Hematopoietic multipotent progenitor cell treated with erythropoietin and hydrocortisone succinate and interleukin-3 and kit ligand, for 4 days (in vitro differentiated cells): ENCODE measurements at regions not wholly inside any gene's neighbourhood (a gene's known extent, or its start where the extent isn't known, plus 50 kb on each side); places are given as distances from the start of the nearest gene placed in this dataset.

Source experiments
- DNase-seq: peaks from one replicate; pipeline ENCODE4 v3.0.0-alpha.2; 2015

DNA sequence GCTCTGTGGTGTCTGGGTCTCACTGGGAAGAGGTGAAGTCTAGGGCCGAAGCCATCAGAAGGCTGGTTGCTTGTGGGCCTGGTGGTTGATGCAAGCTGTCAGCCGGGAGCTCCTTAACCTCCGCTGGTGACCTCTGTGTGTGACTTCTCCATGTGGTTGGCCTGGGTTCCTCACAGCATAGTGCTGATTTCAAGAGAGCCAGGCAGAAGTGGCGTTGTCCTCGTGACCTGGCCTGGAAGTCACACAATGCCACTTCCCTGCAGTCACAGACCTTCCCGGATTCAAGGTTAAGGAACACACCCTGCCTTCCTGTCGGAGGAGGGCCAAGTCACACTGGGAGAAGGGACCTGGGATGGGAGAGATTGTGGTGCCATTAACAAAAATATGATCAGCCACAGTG is 303.7 kb upstream of the HS6ST1 start:
- no peak for DNase-seq

DNA sequence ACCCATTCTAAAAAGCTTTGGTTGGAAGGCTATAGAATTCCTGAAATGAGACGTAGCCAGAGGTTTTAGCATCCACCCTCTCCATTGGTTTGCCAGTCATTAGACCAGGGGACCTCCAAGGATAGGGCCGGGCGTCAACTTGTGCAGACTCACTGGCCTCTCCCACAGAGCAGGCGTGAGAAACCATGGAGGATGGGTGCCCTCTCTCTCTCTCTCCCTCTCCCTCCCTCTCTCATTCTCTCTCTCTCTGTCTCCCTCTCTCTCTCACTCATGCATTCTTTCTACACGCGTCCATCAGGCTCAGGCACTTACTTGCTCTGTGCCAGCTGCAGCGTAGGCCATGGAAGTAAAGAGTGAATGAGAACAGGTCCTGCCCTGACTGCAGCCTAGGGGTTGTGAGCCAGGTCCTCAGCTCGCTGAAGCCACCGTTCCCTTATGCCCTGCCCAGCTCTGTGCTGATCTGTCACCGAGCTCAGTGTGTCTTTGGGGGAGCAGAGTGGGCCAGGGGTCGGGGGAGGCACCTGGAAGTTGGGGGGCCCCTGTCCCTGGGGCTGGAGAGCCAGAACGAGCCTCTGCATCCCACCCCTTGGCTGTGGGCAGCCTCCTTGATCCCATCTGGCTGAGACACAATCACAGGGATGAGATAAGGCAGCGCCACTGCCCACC is 304.4 kb upstream of the HS6ST1 start:
- DNase-seq: no peak

DNA sequence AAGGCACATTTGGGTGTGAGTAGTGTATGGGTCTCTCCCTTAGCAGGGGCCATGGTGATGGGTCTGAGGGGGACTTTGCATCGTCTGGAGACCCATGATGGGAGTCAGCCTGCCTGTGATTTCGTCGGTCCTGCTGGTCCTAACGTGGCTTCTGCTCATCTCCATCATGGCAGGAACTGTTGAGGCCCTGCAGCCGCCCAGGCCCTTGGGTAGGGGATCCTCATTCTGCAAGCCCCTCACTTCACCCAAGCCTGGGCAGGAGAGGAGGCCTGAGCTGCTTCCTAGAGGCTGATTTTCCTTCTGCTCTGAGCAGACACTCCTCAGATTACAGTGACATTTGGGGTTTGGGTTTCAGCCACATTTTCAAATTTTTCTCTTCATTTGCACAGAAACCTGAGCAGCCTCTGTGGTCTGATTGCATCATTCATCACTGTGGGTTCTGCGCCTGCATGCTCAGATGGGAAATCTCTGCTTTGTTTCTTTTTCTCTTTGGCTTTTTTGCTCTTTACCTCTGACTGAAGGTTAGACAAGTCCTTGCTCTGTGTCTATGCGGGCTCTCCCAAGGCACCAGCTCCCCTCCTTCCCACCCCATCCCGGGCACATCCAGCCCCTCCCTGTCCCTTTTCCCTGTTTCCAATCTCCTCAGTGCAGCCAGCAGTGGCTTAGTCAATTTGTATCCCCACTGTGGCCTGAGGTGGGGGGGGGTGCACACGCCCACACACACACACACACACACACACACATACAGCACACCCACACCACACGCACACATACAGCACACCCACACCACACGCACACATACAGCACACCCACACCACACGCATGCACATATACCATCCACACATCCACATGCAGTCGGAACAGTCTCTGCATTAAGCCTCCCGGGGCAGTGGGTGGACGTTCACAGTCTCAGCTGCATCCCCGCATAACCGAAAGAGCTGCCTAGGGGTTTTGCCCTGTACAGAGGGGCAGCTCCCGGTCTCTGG is 305.4 kb upstream of the HS6ST1 start:
- DNase-seq: peak; percentile 74

DNA sequence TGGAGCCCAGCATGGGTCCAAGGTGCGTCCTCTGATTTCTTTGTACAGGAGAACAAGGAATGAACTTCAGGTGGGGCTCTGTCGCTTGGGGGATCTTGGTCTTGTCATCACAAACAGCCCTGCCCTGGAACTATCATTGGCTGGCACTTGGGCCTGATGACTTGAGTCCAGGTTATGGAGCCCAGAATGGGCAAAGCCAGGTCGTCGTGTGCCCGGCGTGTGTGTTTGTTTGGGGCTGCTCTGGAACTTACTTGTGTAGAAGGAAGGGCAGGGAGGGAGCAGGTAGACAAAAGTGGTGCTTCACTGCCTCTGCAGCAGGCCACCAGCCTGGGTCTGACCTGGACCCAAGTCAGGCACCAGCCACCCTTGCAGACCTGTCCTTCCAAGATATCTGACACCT is 306.3 kb upstream of the HS6ST1 start:
- no peak for DNase-seq

DNA sequence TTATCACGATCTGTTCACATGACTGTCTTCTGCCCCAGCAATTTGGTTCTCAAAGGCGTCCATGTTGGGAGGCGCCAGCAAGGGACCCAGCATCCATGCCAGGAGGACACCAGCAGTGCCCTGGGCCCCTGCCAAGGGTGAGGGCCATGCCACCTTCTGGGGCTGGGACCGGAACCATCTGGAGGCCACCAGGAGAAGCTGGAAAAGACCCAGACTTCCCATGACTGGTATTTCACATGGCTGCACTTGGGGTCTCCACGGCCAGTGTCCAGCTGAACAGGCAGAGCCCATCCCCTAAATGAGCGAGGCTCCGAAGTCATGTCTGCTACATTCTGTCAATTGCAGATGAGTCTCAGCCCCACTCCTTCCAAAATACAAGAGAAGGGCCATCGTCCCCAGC is 306.8 kb upstream of the HS6ST1 start:
- no peak for DNase-seq

DNA sequence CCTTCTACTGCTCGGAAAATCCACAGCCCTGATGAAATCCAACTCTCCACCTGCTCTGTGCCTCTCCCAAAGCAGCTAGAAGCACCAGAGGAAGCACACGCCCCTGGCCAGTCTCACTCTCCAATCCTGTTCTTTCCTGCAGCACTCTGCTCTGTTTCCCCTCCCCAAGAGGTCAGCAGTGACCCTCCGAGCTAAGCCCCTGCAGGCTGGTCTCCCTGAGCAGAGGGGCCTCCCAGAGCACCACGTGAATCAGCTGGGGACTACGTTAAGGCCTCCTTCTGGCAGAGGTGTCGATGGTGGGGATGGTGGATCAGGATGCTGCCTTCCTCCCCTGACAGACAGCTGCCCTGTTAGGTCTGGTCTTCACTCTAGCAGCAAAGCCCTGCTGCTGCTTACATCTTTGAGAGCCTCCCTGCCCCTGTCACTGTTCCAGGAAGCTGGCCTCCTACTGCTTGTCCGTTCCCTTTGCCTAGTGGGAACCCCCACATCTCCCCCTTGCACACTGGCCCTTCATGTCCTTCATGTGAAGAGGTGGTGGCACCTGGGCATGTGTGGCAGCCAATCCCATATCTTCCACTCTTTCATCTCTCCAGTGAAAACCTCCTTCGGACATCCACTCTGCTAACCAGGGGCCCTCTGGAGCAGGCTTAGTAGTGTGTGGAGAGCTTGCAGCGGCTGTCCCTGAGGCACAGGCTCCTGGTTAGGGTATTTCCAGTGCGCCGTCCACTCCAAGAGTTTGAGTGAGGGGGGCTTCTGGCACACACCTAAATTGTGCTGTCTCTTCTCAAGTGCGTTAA is 307.5 kb upstream of the HS6ST1 start:
- DNase-seq: no peak

DNA sequence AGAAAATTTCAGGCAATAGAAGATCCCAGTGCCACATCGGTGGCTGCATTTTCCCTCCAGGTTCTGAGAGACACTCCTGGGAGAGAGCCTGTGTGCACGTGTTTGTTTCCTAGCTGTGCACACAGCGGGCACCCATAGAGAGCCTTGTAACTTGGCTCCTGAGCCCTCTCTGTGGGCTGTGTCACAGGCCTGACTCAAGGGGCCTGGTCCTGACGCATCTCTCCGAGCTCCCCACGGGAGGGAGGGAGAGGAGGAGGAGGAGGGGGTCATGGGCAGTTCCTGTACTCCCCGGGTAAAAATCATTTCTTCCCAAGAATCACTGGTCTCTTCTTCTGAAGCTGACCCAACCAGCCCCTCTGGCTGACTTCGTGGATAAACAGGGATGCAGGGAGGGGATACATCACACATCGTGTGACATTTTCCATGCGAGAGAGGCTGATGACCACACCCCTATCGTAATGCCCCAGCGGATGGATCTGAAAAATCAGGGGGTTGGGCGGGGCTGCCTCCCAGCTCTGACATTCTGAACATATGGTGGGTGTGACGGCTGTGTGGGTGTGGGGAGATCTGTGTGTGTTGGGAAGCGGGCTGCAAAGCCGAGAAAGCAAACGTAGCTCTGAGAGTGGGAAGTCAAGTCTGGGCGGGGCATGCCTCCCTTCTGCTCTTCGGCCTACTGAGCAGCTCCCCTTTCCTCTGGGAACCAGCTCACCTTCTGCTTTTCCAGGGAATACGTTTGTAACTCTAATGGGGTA is 308.3 kb upstream of the HS6ST1 start:
- DNase-seq: no peak

DNA sequence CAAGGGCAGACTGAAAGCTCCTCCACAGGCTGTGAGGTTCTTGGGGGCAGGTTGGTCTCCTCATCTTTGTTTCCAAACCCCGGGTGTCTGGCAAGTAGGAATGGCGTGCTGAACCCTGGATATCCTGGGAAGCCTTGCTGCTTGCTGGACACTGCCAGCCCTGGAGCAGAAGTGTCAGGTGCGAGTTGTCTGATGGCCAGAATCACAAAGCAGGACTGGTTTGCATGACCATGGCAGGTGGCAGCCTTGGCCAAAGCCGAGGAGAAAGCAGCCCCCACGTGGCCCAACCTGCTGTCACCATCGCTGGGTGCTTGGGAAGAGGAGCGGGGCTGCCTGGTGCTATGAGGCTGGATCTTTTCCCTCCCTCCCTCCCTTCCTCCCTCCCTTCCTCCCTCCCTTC is 309.5 kb upstream of the HS6ST1 start:
- no peak for DNase-seq

DNA sequence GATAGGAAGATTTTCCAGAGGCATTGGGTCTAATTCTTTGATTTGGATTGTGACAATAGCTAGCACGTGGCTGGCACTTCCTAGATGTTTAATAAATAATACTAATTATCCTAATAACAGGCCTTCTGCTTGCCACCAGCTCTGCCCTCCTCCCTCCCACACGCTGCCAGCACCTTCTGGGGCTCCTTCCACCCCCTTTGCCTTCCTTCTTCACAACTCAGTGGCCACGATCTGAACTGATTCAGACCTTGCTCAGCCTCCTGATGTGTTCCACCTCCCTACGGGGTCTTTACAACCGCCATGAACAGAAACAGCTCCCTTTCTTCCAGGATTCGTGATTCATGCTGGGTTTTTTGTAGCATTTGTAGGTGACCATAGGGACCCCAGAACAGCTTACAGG is 310.3 kb upstream of the HS6ST1 start:
- DNase-seq: no peak

DNA sequence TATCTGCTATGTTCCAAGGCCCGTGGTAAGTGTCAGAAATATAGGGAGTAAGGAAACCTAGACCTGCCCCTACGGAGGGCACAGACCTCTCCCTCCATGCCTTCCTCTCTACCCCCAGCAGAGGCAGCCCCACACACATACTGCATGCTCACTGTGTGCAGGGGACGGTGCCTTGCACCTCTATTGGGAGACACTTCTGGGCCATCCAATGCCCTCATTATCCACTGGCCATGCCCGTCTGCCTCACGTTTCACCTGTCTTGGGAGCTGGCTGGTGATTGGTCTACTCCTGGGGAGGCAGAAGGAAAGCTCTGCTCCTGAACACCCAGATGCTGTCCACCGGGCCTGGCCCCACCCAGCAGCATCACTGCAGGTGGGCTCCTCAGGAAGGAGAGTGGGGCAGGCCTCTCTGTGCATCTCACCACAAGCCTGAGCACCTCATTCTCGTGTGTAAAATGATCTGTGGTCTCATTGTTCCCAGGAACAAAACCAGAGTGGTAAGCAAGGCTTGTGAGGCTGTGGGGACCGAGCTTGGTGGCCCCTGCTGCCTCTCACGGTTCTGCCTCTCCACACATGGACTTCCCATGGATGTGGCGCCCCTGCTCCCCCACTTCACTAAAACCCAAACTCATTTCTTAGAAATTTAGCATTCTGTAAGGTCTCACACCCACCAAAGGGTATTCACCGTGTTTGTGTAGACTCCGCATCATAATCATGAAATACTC is 312.5 kb upstream of the HS6ST1 start:
- no peak for DNase-seq

DNA sequence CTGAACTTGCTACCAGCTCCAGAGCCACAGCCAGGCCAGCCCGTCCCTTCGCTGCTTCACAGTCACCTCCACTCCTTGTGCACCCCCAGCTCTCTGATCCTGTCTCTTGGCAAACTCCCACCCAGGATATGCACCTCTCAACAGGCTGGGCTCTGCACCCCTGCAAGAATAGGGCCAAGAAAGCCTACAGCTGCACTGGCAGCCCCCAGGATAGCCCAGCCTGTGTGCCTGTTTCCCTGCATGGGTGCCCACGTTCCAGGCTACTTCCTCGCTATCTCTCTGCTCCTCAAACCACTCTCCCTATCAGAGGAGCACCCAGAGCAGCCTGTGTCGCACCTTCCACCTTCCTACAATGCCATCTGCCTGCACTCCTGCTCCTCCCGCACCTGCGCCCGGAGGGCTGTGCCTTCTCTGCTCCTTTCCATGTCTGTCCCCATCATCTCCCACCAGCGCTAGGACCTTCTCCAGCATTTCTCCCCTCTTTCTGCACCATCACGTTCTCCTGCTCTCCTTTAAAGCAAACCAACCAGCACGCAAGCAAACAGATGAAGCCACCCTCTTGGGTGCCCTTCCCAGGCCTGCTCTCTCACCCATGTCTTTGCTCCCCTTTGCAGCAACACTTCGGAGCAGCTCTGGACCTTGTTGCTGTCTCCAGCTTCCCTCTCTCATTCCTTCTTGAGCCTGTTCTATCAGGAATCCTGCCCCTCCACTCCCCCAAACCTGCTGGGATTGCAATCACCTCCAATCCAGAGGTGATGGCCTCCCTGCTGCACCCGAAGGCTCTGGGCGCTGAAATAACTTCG is 313.2 kb upstream of the HS6ST1 start:
- no peak for DNase-seq

DNA sequence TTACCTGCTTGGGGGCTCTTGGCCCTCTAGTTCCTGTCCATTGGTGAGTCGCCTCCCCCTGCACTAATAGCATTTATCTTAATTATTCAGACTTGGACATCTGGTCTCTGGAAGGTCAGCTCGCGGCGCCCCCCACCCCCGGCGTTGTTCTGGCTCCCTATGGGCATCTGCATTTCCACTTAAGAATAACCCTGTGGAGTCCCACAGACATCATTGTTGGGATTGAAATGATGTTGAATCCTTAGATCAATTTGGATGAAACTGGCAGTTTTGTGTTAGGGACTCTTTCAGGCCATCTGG is 313.8 kb upstream of the HS6ST1 start:
- no peak for DNase-seq

DNA sequence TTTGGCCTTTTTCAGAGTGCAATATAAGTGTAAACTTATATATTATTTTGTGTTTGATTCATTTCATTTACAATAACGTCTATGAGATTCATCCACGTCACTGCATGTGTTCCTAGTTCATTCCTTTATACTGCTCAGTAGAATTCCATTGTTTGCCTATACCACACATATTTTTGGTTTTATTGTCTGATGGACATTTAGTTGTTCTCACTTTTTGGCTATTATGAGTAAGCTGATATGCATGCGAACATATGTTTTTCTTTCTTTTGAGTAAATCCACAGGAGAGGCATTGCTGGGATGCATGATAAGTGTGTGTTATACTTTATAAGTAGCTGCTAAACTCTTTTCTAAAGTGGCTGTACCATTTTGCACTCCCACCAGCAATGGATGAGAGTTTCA is 314.8 kb upstream of the HS6ST1 start:
- no peak for DNase-seq

DNA sequence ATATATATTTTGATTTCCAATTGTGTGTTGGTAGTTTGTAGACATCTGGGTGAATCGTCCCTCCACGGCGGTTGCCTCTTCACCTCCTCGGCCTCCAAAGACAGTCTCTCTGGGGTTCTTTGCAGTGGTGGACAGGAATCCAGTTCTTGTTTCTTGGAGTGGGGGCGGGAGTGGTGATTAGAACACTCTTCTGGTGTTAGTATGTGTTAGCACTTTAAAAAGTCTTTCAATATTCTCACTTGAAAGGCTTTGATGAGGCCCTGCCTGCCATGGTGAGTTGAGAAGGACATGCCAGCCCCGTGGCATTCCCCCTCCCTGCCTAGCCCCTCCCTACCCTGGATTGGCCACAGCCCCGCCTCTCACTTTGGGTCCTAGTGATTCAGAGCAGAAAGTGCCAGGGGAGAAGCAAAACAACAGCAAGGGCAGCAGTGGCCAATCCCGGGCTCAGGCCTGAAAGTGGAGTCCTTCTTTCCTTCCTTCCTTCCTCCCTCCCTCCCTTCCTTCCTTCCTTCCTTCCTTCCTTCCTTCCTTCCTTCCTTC is 316.8 kb upstream of the HS6ST1 start:
- DNase-seq: peak; percentile 29

DNA sequence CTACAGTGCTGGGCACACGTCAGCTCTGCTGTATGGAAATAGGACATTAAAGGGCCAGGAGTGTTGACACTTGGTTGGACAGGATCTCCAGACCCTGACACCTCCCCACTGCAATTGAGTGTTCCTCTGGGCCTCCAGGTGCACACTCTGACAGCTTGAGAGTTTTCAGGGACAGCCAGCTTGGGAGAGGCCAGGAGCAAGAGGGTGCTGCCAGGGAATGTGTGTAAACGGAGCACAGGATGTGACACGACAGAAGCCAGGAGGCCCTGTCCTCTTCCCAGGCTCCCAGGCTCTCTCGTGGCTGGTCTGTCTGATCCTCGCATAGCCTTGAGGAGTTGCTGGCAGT is 318.1 kb upstream of the HS6ST1 start:
- DNase-seq: no peak

DNA sequence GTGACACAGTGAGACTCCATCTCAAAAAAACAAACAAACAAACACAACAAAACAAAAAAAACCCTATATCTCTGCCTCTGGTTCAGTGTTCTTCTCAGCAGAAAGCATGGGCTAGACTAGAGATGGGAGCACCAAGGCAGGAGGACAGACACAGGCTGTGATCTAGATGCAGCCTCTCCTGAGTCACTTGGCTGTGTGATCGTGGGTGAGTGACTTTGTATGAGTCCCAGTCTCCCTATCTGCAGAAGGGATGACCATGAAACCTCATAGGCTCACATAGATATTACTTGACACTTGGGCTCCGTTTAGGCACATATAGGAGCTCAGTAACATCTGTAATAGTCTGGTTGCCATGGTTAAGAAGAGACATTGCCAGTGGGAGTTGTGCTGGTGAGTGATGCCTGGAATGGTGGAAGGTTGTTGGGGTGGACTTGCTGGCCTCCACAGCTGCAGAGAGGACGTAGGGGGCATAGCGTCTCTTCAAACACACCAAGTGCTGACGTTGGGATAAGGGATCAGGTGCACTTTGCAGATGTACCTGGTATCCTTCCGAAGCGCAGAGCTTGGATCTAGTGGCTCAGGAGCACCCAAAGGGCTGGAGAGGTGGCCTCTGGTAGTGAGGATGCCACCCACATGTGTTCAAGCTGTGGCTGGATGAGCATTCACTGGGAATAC is 318.9 kb upstream of the HS6ST1 start:
- no peak for DNase-seq

DNA sequence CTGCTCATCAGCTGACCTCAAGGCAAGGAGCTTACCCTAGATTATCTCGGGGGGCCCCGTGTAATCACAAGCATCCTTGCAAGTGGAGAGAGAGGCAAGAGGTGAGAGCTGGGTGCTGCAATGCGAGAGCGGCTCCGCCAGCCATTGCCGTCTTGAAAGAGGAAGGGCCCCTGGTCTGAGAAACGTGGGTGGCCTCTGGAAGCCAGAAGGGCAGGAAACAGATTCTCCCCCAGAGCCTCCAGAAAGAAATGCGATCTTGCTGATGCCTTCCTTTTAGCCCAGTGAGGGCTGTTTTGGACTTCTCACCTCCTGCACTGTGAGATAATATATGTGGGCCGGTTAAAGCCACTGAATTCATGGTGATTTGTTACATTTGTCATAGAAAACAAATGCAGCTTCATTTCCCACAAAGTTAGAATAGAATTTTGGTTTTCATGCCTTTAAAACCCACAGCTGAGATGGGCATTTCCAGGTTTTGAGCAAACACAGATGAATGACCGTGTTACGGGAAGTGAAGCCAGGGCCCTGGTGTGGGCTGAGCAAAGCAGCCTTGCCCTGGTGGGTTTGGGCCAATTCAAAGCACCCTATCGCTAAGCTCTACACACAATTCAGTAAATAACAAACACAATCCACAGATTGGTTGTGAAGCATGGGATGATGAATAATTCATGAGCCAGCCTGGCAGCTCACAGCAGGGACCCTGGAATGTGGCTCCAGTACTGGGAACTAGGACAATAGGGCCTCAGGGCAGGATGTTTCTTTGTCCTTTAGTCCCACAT is 319.9 kb upstream of the HS6ST1 start:
- DNase-seq: peak; percentile 77

DNA sequence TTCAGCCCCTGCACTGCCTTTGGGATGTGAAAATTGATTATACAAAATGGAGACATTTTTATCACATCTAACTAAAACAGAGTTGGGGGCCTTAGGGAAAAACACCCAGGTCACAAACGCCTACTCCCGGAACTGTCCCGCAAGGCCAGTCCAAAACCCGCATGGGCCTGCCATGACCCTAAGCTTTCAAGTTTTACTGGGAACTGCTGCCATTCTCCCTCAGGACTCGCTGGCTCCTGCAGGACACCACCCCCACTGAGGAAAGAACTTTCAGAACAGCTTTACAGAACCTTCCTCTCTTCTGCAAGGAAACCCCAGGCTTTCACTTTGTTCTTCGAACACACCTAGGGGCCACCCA is 320.4 kb upstream of the HS6ST1 start:
- DNase-seq: no peak

DNA sequence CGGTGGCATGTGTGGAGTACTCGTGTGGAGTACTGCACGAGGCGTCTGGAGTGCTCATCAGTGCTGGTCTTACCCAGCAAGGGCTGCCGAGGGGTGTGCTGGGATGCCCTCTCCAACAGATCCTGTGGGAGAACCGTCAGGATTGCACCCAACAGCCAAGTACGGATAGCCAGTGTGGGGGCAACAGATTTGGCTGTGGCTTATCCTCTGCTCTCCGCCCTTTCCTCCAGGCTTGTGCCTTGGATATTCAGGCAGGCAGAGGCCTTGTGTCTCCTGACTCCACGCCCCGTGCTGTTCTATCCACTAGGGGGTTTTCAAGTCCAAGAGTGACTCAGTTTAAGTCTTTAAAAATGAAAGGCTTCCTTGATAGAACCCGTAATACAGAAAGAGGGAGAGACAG is 321.0 kb upstream of the HS6ST1 start:
- peak; percentile 29 for DNase-seq
